PC-9 (cell line): ENCODE measurements at regions not wholly inside any gene's neighbourhood (a gene's known extent, or its start where the extent isn't known, plus 50 kb on each side); places are given as distances from the start of the nearest gene placed in this dataset.
A peak's percentile ranks its signal among the peaks of the same experiment; 100 is the strongest.
"Not testable (repeated sequence)": the region's sequence is repeated elsewhere in the genome, so short reads cannot be mapped to it uniquely, and the experiment has no call there.

ENCODE experiments used
- BruUV-seq: library from RNA; stranded (reverse); fragments of 400-500 nt; replicated peaks from 2 replicates; lab custom pipeline; 2021; lab: Mats Ljungman, UMichigan
- CTCF ChIA-PET: fragments of 300-600 bp; sonication (Branson Sonifier 250); formaldehyde crosslinking; loops from one replicate; lab custom pipeline; 2022; ENCODE audit warnings: antibody characterized with exemption; lab: Charles Lee
- POLR2A ChIA-PET: fragments of 300-600 bp; sonication (Branson Sonifier 250); formaldehyde crosslinking; loops from one replicate; lab custom pipeline; 2022; ENCODE audit warnings: antibody characterized with exemption; ENCODE audit not compliant: unreplicated experiment; lab: Charles Lee
- DNase-seq, 2 experiments: peaks; one replicate each; pipeline versions ENCODE4 v3.0.0 to v3.0.0-alpha.2; 2015 to 2022; ENCODE audit warnings: mixed read lengths in 1 of 2
- H2AFZ ChIP-seq: fragments of 200-600 bp; sonication (generic); 2 replicates; pipeline ENCODE4 v1.8.1; 2017; ENCODE audit warnings: antibody characterized with exemption
- H3F3A ChIP-seq: fragments of 200-600 bp; sonication (generic); 2 replicates; pipeline ENCODE4 v1.8.1; 2017; ENCODE audit warnings: antibody characterized with exemption, mild to moderate bottlenecking, low read depth; ENCODE audit not compliant: insufficient read depth
- H3K27ac ChIP-seq: fragments of 200-600 bp; sonication (generic); 2 replicates; pipeline ENCODE4 v1.6.1; 2016; ENCODE audit warnings: mixed run types
- H3K27me3 ChIP-seq: fragments of 200-600 bp; sonication (generic); 2 replicates; pipeline ENCODE4 v1.6.1; 2016; ENCODE audit warnings: low read depth, mixed run types; ENCODE audit not compliant: insufficient read depth
- H3K36me3 ChIP-seq: fragments of 200-600 bp; sonication (generic); 2 replicates; pipeline ENCODE4 v1.6.1; 2016; ENCODE audit warnings: low read depth, mixed run types
- H3K4me1 ChIP-seq: fragments of 200-600 bp; sonication (generic); replicated peaks from 2 replicates; pipeline ENCODE4 v1.6.1; 2016; ENCODE audit warnings: mixed run types; ENCODE audit not compliant: insufficient read depth
- H3K4me2 ChIP-seq: fragments of 200-600 bp; sonication (generic); 2 replicates; pipeline ENCODE4 v1.6.1; 2017; ENCODE audit warnings: mixed run types
- H3K4me3 ChIP-seq: fragments of 200-600 bp; sonication (generic); 2 replicates; pipeline ENCODE4 v1.6.1; 2016; ENCODE audit warnings: mixed run types
- H3K79me2 ChIP-seq: fragments of 200-600 bp; sonication (generic); 2 replicates; pipeline ENCODE4 v1.6.1; 2017; ENCODE audit warnings: low read depth, mixed run types
- H3K9me2 ChIP-seq: fragments of 200-600 bp; sonication (generic); 2 replicates; pipeline ENCODE4 v1.8.1; 2017; ENCODE audit warnings: mild to moderate bottlenecking; ENCODE audit not compliant: insufficient read depth
- H3K9me3 ChIP-seq: fragments of 200-600 bp; sonication (generic); 2 replicates; pipeline ENCODE4 v1.8.1; 2016; ENCODE audit warnings: low read depth; ENCODE audit not compliant: insufficient read depth
- H4K20me1 ChIP-seq: fragments of 200-600 bp; sonication (generic); 2 replicates; pipeline ENCODE4 v1.8.1; 2017; ENCODE audit not compliant: insufficient read depth
- CTCF ChIP-seq: fragments of 200-600 bp; sonication (generic); conservative IDR thresholded peaks from 2 replicates; pipeline ENCODE4 v1.6.1; 2017; ENCODE audit warnings: mixed run types, antibody characterized with exemption, mild to moderate bottlenecking, moderate library complexity
- EZH2 ChIP-seq: fragments of 200-600 bp; sonication (generic); IDR thresholded peaks from 2 replicates; pipeline ENCODE4 v1.8.0; 2017; ENCODE audit warnings: antibody characterized with exemption, low read depth
- intact Hi-C: fragments of 100-400 bp; cut with micrococcal nuclease; formaldehyde crosslinking; loops from one replicate; pipeline ENCODE4 v1.10.0; 2022; ENCODE audit not compliant: unreplicated experiment

- no peak overlapping the region for H2AFZ ChIP-seq
- CTCF ChIA-PET = no interaction called here
Measured at GRCh38 chr9:92206488-92206887, 87.0 kb downstream of the IARS1 start.

GRCh38 chr9:92203887-92204286 is 88.7 kb upstream of the SPTLC1 start:
- H3K27me3 ChIP-seq, DNase-seq, BruUV-seq, POLR2A ChIA-PET, H3K9me2 ChIP-seq, H3K27ac ChIP-seq, H2AFZ ChIP-seq, H3K79me2 ChIP-seq, intact Hi-C loops, H4K20me1 ChIP-seq, H3K4me3 ChIP-seq, H3K4me2 ChIP-seq, H3K4me1 ChIP-seq, H3K9me3 ChIP-seq, H3K36me3 ChIP-seq: not testable (repeated sequence)
- peaks cover 27% of the 10 kb centered on the region for H3F3A ChIP-seq
- CTCF ChIA-PET = interaction anchor here (0.9 kb wide), 1 partner anchor 63 kb away, joined by 3 read pairs; no protein-coding TSS in a partner anchor

More at GRCh38 chr9:92206488-92206887, 87.0 kb downstream of the IARS1 start:
- H4K20me1 ChIP-seq = peaks cover 5% of the 10 kb centered on the region
- no peak overlapping the region for H3K4me3 ChIP-seq
- H3K79me2 ChIP-seq = no peaks in the 10 kb centered on the region
- intact Hi-C loops = loop anchor here (5.0 kb wide), 1 partner anchor 64 kb away; no protein-coding TSS in a partner anchor
- POLR2A ChIA-PET = no interaction called here
- H3K27me3 ChIP-seq = no peaks in the 10 kb centered on the region
- peaks cover 44% of the 10 kb centered on the region for H3F3A ChIP-seq
- no peaks in the 10 kb centered on the region for H3K9me2 ChIP-seq
- no peaks in the 10 kb centered on the region for H3K9me3 ChIP-seq
- no peaks in the 10 kb centered on the region for H3K4me1 ChIP-seq
- peaks cover 26% of the 10 kb centered on the region for H3K36me3 ChIP-seq
- no TSS peak for BruUV-seq
- H3K27ac ChIP-seq = peak overlapping the region; percentile 9; the same call in 1 of the 2 replicates
- DNase-seq = no peak
- no peak overlapping the region for H3K4me2 ChIP-seq
- no peak for TF ChIP-seq CTCF
- TF ChIP-seq EZH2 = no peak

- H3K4me3 ChIP-seq, H3K36me3 ChIP-seq, H3F3A ChIP-seq, DNase-seq, intact Hi-C loops, BruUV-seq, H3K4me2 ChIP-seq, POLR2A ChIA-PET, H3K9me2 ChIP-seq, H3K27ac ChIP-seq, H3K27me3 ChIP-seq, CTCF ChIA-PET, H3K4me1 ChIP-seq, H4K20me1 ChIP-seq, H2AFZ ChIP-seq, H3K9me3 ChIP-seq, H3K79me2 ChIP-seq: not testable (repeated sequence)
Measured at GRCh38 chr9:92198237-92198636, 83.0 kb upstream of the SPTLC1 start.

- Histone ChIP-seq H3K9me2 (no peaks in the 10 kb centered on the region; the same call in 1 of the 2 replicates), H3K9me3 (no peaks in the 10 kb centered on the region; the same call in 1 of the 2 replicates), H3K79me2 (no peaks in the 10 kb centered on the region), H3K27ac (no peak overlapping the region), H3K36me3 (no peaks in the 10 kb centered on the region), H2AFZ (no peak overlapping the region), H4K20me1 (no peaks in the 10 kb centered on the region), H3K27me3 (no peaks in the 10 kb centered on the region), H3K4me2 (no peak overlapping the region), H3F3A (no peaks in the 10 kb centered on the region; the same call in 1 of the 2 replicates), H3K4me1 (peaks cover 6% of the 10 kb centered on the region), H3K4me3 (no peak overlapping the region)
- peak; percentile 15 to 53 for DNase-seq
- POLR2A ChIA-PET = no interaction called here
- CTCF ChIA-PET = no interaction called here
- no TSS peak for BruUV-seq
- intact Hi-C loops = no loop called here
- TF ChIP-seq EZH2 = no peak
Measured at GRCh38 chr9:92196909-92197308, 81.7 kb upstream of the SPTLC1 start.
